Body of pancreas (tissue), 4 donors: ENCODE measurements at regions not wholly inside any gene's neighbourhood (a gene's known extent, or its start where the extent isn't known, plus 50 kb on each side); places are given as distances from the start of the nearest gene placed in this dataset.

ENCODE experiments used
- ATAC-seq: fragments of 150-250 bp; one replicate; pipeline ENCODE4 v1.9.1; 2016
- DNase-seq, 4 donors: peaks; one replicate each; pipeline ENCODE4 v3.0.0-alpha.2; 2019
- H3K27ac ChIP-seq, 4 donors: fragments of 200-600 bp; sonication (generic); 1 replicate in 3 of 4; 2 replicates in 1 of 4; pipeline versions ENCODE4 v1.5.1 to v1.6.1; 2016 to 2019; ENCODE audit warnings: mild to moderate bottlenecking in 1 of 4, mixed read lengths in 1 of 4, moderate library complexity in 1 of 4
- H3K27me3 ChIP-seq, 2 donors: fragments of 200-600 bp; sonication (generic); one replicate each; pipeline ENCODE4 v1.6.0; 2016; ENCODE audit warnings: mild to moderate bottlenecking in 1 of 2
- H3K36me3 ChIP-seq, 2 donors: fragments of 200-600 bp; sonication (generic); replicated peaks in 1 of 2; 2 replicates each; pipeline ENCODE4 v1.5.1; 2016; ENCODE audit warnings: low read depth in 2 of 2; ENCODE audit not compliant: insufficient read depth in 1 of 2
- H3K4me1 ChIP-seq: fragments of 200-600 bp; sonication (generic); one replicate; pipeline ENCODE4 v1.6.0; 2016
- H3K4me3 ChIP-seq, 2 donors: fragments of 200-600 bp; sonication (generic); 1 replicate in 1 of 2; 2 replicates in 1 of 2; pipeline ENCODE4 v1.5.1; 2016 to 2019
- H3K9me3 ChIP-seq, 3 donors: fragments of 200-600 bp; sonication (generic); 1 replicate in 2 of 3; 2 replicates in 1 of 3; pipeline ENCODE4 v1.5.1; 2016
- POLR2A ChIP-seq, 3 donors: fragments of 450-650 bp; IDR thresholded peaks; one replicate each; pipeline ENCODE4 v1.6.1; 2016; ENCODE audit warnings: antibody characterized with exemption in 3 of 3, mild to moderate bottlenecking in 2 of 3
- WGBS, 2 donors: methylation state at CpG; one replicate each; pipeline ENCODE4 v1.1.5; 2017; 5-methylcytosine and 5-hydroxymethylcytosine counted together
- intact Hi-C: fragments of 100-400 bp; cut with DNase I; formaldehyde crosslinking; loops from one replicate; pipeline ENCODE4 v1.15.1; 2023
- TF ChIP-seq, protein P1 (sequence below), 7 experiments: fragments of 450-650 bp in 4 of 7; fragments of 200-600 bp in 3 of 7; sonication (generic) in 3 of 7; IDR thresholded peaks; one replicate each; pipeline ENCODE4 v1.5.1; 2016 to 2019; ENCODE audit warnings: antibody characterized with exemption in 7 of 7

DNA sequence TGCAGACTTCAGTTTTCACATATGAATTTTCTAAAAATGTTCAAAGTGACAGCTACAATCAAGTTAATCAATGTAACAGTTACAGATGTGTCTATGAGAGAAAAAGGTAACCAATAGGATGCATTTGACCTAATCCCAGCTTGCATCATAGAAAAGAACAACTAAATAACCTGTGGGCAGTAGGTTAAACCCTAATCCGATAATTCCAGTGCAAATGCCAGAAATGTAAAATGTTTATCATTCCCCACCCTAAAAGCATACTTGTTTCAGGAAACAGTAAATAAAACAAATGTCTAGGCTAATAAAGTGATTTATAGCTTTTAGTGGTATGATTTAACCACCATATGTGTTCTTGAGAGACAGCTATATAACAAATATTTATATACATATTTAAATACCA lies 592.6 kb downstream of the PRELID2 start:
- no peak for TF ChIP-seq POLR2A (IDR thresholded peaks at IDR 0.05)
- TF ChIP-seq, protein P1, sequence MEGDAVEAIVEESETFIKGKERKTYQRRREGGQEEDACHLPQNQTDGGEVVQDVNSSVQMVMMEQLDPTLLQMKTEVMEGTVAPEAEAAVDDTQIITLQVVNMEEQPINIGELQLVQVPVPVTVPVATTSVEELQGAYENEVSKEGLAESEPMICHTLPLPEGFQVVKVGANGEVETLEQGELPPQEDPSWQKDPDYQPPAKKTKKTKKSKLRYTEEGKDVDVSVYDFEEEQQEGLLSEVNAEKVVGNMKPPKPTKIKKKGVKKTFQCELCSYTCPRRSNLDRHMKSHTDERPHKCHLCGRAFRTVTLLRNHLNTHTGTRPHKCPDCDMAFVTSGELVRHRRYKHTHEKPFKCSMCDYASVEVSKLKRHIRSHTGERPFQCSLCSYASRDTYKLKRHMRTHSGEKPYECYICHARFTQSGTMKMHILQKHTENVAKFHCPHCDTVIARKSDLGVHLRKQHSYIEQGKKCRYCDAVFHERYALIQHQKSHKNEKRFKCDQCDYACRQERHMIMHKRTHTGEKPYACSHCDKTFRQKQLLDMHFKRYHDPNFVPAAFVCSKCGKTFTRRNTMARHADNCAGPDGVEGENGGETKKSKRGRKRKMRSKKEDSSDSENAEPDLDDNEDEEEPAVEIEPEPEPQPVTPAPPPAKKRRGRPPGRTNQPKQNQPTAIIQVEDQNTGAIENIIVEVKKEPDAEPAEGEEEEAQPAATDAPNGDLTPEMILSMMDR (IDR thresholded peaks at IDR 0.05) = no peak
- DNase-seq (no peak), ATAC-seq (no peak)
- H3K27ac ChIP-seq = no peak overlapping the region
- intact Hi-C loops = no loop called here
- WGBS, 2 donors = 88 to 92% methylated on average over 1 of the region's 1 CpG
- no peaks in the 10 kb centered on the region for H3K27me3 ChIP-seq
- H3K36me3 ChIP-seq = no peaks in the 10 kb centered on the region
- H3K4me1 ChIP-seq = no peaks in the 10 kb centered on the region
- H3K9me3 ChIP-seq = no peaks in the 10 kb centered on the region
- no peak overlapping the region for H3K4me3 ChIP-seq

DNA sequence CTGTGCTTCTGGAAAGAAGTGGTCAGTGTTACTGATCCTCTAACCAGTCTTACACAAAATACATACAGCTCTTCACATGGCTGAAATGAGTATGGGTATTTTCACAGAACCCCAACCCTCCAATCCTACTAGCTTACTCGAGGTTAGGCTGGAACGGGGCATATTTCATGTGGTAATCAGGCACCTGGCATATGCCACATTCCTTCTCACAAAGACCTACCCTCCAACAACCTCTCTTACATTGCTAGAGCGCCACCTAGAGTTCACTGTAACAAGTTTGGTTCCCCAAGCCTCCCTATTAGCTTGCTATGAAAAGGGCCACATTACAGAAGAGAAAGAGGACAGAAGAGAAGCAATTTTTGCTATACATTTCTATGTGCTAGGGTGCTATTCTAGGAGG lies 597.3 kb downstream of the PRELID2 start:
- no peak overlapping the region for H3K4me3 ChIP-seq
- peak; percentile 74 to 82 (median 78) for DNase-seq
- no peak for TF ChIP-seq POLR2A (IDR thresholded peaks at IDR 0.05)
- TF ChIP-seq, protein P1 (IDR thresholded peaks at IDR 0.05) = peak; percentile 31 to 87 (median 78)
- peaks cover 4% of the 10 kb centered on the region for H3K4me1 ChIP-seq
- no peaks in the 10 kb centered on the region for H3K9me3 ChIP-seq
- intact Hi-C loops = no loop called here
- H3K36me3 ChIP-seq = no peaks in the 10 kb centered on the region
- H3K27me3 ChIP-seq = no peaks in the 10 kb centered on the region
- ATAC-seq = peak; percentile 90
- no peak overlapping the region for H3K27ac ChIP-seq
- 2 to 9% methylated on average over 3 of the region's 3 CpGs for WGBS, 2 donors

DNA sequence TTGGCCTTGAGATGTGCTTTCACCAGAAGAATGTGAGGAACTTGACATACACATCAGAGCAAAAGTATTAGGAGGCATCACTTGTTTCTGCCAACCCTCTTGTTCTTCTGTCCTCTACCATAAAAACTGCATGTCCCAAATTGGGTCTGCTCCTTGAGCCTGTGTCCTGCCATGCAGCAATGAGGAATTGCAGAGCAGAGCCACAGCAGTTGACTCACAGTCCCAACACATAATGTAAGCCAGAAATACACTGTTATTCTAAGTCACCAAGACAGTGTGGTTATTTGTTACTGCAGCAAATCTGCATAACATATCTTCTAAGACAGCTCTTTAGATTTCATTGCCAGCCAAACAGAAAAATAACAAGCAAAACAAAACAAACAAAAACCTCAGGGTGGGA lies 598.2 kb downstream of the PRELID2 start:
- no peak overlapping the region for H3K4me3 ChIP-seq
- no peaks in the 10 kb centered on the region for H3K27me3 ChIP-seq
- H3K27ac ChIP-seq = no peak overlapping the region
- no peaks in the 10 kb centered on the region for H3K9me3 ChIP-seq
- TF ChIP-seq POLR2A (IDR thresholded peaks at IDR 0.05) = no peak
- TF ChIP-seq, protein P1 (IDR thresholded peaks at IDR 0.05) = no peak
- H3K4me1 ChIP-seq = peaks cover 4% of the 10 kb centered on the region
- no peaks in the 10 kb centered on the region for H3K36me3 ChIP-seq
- intact Hi-C loops = no loop called here
- ATAC-seq = no peak
- no peak for DNase-seq

DNA sequence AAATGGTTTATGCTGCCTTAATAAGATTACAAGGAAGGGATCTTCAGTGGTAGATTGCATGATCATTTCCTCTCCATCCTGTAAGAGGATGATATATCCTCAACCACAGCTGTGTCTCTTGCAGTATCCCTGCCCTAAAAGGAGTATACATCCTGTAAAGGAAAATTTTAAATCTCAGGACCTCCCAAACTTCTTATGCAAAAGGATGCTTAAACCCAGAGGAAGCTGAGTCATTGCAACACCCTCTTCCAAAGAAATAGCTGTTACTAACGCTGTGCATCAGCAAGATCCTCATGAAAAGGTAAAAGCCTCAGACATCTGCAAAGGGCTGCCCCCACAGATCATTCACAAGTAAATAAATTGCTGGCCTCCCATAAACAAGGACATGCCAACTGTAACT lies 599.0 kb downstream of the PRELID2 start:
- Histone ChIP-seq H3K27ac (no peak overlapping the region), H3K4me1 (peaks cover 4% of the 10 kb centered on the region), H3K36me3 (no peaks in the 10 kb centered on the region), H3K27me3 (no peaks in the 10 kb centered on the region), H3K4me3 (no peak overlapping the region), H3K9me3 (no peaks in the 10 kb centered on the region)
- TF ChIP-seq, protein P1 (IDR thresholded peaks at IDR 0.05) = no peak
- no peak for TF ChIP-seq POLR2A (IDR thresholded peaks at IDR 0.05)
- DNase-seq (no peak), ATAC-seq (no peak)
- 87 to 88% methylated on average over 1 of the region's 1 CpG for WGBS, 2 donors
- intact Hi-C loops = no loop called here

DNA sequence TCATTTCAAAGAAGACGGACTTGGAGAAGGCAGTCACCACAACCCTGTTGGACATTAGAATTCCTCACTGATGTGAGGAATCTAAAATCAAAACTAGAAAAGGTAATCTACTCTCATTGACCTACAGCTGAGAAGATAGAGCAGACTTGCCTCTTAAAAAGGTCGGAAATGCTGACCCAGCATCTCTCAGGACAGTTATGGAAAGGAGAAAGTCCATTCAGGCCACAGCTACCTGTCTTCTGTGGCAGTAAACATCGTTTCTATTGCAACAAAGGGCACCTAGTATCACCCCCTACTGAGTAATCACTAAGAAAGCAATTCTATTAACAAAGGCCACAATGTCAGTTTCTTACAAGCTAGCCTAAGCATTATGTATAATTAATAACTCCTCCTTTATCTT lies 601.7 kb downstream of the PRELID2 start:
- Histone ChIP-seq H3K36me3 (no peaks in the 10 kb centered on the region), H3K4me3 (no peak overlapping the region), H3K27ac (no peak overlapping the region), H3K9me3 (no peaks in the 10 kb centered on the region), H3K4me1 (peaks cover 4% of the 10 kb centered on the region), H3K27me3 (no peaks in the 10 kb centered on the region)
- no peak for TF ChIP-seq POLR2A (IDR thresholded peaks at IDR 0.05)
- TF ChIP-seq, protein P1 (IDR thresholded peaks at IDR 0.05) = no peak
- no peak for ATAC-seq
- intact Hi-C loops = no loop called here
- DNase-seq = no peak
- WGBS, 2 donors = 50 to 53% methylated on average over 3 of the region's 3 CpGs
